GM12878 (cell line): ENCODE measurements at regions not wholly inside any gene's neighbourhood (a gene's known extent, or its start where the extent isn't known, plus 50 kb on each side); places are given as distances from the start of the nearest gene placed in this dataset.

Experiments
- CBX5 ChIP-seq: sonication (generic); IDR thresholded peaks from 2 replicates; pipeline ENCODE4 v1.6.1; 2016; ENCODE audit warnings: low read depth, moderate library complexity, mild to moderate bottlenecking, inconsistent platforms
- ETV6 ChIP-seq, 2 experiments: fragments of 450-650 bp in 1 of 2; IDR thresholded peaks in 1 of 2; conservative IDR thresholded peaks in 1 of 2; 2 replicates each; pipeline ENCODE4 v1.6.1; 2014; ENCODE audit warnings: antibody characterized with exemption in 1 of 2, borderline replicate concordance in 1 of 2, low read depth in 1 of 2, mild to moderate bottlenecking in 1 of 2, moderate library complexity in 1 of 2
- NBN ChIP-seq: fragments of 450-650 bp; IDR thresholded peaks from 2 replicates; pipeline ENCODE4 v1.6.1; 2016
- POLR2A ChIP-seq: IDR thresholded peaks from 2 replicates; pipeline ENCODE4 v1.6.1; 2011; ENCODE audit warnings: low read depth, mild to moderate bottlenecking, low read length
- RBBP5 ChIP-seq: fragments of 200-600 bp; sonication (generic); conservative IDR thresholded peaks from 2 replicates; pipeline ENCODE4 v1.6.1; 2016
- RCOR1 ChIP-seq: conservative IDR thresholded peaks from 2 replicates; pipeline ENCODE4 v1.6.1; 2012; ENCODE audit warnings: low read depth, low read length, improper control_type of control experiment
- SMC3 ChIP-seq: IDR thresholded peaks from 2 replicates; pipeline ENCODE4 v1.6.1; 2011; ENCODE audit warnings: low read length, improper control_type of control experiment, borderline replicate concordance
- WRNIP1 ChIP-seq: IDR thresholded peaks from 2 replicates; pipeline ENCODE4 v1.6.1; 2011; ENCODE audit warnings: low read depth, low read length, improper control_type of control experiment, borderline replicate concordance
- ZZZ3 ChIP-seq: IDR thresholded peaks from 2 replicates; pipeline ENCODE4 v1.6.1; 2011; ENCODE audit warnings: low read depth; ENCODE audit not compliant: control insufficient read depth, insufficient read length
- TF ChIP-seq, protein P1 (sequence below), 3 experiments: IDR thresholded peaks in 2 of 3; conservative IDR thresholded peaks in 1 of 3; 2 replicates each; pipeline ENCODE4 v1.5.1; 2011; ENCODE audit warnings: low read depth in 3 of 3, low read length in 3 of 3, mild to moderate bottlenecking in 3 of 3, control low read depth in 2 of 3, moderate library complexity in 2 of 3, inconsistent platforms in 1 of 3, mixed read lengths in 1 of 3; ENCODE audit not compliant: control insufficient read depth in 2 of 3, insufficient read depth in 1 of 3; ENCODE audit errors: extremely low read depth in 1 of 3
- TF ChIP-seq, protein P2 (sequence below): IDR thresholded peaks from 2 replicates; pipeline ENCODE4 v1.6.1; 2011; ENCODE audit warnings: low read depth, mild to moderate bottlenecking, low read length, moderate library complexity, borderline replicate concordance; ENCODE audit errors: extremely low read depth
- TF ChIP-seq, protein P3 (sequence below): fragments of 450-650 bp; IDR thresholded peaks from 2 replicates; pipeline ENCODE4 v1.6.1; 2018; ENCODE audit warnings: mild to moderate bottlenecking, low read depth, moderate library complexity; ENCODE audit not compliant: partially characterized antibody
- TF ChIP-seq, protein P4 (sequence below): IDR thresholded peaks from 2 replicates; pipeline ENCODE4 v1.6.1; 2012; ENCODE audit warnings: mild to moderate bottlenecking, low read depth, low read length

DNA sequence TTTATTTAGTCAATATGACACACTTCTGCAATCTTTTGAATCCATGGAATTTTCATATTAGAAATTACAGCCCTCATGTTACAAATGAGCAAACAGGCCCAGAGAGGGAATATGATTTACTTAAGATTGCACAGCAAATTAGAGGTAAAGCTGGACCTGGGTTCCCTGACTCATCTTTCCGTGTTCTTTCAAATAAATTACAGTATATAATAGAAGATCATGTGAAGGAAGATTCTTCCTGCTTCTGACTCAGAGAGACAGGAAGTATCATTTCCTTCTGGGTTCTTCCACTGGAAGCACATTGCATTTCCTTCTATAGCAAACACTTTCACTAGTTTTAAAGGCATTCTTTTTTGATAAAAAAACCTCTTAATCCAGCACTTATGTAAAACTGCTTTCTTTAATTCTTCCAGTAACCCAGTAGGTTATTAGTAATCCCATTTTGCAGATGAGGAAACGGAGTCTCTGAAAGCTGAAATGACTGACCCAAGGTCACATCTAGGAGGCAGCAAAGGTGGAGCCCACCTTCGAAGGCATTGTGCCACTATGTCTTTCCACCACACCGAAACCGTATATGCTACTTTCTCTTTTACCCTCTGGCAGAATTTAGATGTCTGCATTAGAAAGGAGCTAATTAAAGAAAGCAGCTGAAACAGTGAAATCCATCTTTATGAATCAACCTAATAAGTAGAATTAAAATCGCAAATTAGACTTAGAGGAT, 566.7 kb upstream of the KLF4 start:
- TF ChIP-seq, protein P1, sequence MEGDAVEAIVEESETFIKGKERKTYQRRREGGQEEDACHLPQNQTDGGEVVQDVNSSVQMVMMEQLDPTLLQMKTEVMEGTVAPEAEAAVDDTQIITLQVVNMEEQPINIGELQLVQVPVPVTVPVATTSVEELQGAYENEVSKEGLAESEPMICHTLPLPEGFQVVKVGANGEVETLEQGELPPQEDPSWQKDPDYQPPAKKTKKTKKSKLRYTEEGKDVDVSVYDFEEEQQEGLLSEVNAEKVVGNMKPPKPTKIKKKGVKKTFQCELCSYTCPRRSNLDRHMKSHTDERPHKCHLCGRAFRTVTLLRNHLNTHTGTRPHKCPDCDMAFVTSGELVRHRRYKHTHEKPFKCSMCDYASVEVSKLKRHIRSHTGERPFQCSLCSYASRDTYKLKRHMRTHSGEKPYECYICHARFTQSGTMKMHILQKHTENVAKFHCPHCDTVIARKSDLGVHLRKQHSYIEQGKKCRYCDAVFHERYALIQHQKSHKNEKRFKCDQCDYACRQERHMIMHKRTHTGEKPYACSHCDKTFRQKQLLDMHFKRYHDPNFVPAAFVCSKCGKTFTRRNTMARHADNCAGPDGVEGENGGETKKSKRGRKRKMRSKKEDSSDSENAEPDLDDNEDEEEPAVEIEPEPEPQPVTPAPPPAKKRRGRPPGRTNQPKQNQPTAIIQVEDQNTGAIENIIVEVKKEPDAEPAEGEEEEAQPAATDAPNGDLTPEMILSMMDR (IDR thresholded peaks at IDR 0.05 in 2 of 3, conservative IDR thresholded peaks at IDR 0.05 in 1 of 3; ENCODE audit: control insufficient read depth in 2 of 3, extremely low read depth in 1 of 3, insufficient read depth in 1 of 3, low read depth in 3 of 3, low read length in 3 of 3): no peak
- TF ChIP-seq, protein P2, sequence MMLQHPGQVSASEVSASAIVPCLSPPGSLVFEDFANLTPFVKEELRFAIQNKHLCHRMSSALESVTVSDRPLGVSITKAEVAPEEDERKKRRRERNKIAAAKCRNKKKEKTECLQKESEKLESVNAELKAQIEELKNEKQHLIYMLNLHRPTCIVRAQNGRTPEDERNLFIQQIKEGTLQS: no peak
- TF ChIP-seq WRNIP1 (no peak), ZZZ3 (no peak), POLR2A (no peak), RCOR1 (no peak), CBX5 (no peak), ETV6 (conservative IDR thresholded peaks at IDR 0.05 in 1 of 2, IDR thresholded peaks at IDR 0.05 in 1 of 2; ENCODE audit: borderline replicate concordance in 1 of 2, low read depth in 1 of 2) (no peak), RBBP5 (no peak), NBN (no peak), SMC3 (no peak)
- TF ChIP-seq, protein P3, sequence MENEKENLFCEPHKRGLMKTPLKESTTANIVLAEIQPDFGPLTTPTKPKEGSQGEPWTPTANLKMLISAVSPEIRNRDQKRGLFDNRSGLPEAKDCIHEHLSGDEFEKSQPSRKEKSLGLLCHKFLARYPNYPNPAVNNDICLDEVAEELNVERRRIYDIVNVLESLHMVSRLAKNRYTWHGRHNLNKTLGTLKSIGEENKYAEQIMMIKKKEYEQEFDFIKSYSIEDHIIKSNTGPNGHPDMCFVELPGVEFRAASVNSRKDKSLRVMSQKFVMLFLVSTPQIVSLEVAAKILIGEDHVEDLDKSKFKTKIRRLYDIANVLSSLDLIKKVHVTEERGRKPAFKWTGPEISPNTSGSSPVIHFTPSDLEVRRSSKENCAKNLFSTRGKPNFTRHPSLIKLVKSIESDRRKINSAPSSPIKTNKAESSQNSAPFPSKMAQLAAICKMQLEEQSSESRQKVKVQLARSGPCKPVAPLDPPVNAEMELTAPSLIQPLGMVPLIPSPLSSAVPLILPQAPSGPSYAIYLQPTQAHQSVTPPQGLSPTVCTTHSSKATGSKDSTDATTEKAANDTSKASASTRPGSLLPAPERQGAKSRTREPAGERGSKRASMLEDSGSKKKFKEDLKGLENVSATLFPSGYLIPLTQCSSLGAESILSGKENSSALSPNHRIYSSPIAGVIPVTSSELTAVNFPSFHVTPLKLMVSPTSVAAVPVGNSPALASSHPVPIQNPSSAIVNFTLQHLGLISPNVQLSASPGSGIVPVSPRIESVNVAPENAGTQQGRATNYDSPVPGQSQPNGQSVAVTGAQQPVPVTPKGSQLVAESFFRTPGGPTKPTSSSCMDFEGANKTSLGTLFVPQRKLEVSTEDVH: no peak
- TF ChIP-seq, protein P4, sequence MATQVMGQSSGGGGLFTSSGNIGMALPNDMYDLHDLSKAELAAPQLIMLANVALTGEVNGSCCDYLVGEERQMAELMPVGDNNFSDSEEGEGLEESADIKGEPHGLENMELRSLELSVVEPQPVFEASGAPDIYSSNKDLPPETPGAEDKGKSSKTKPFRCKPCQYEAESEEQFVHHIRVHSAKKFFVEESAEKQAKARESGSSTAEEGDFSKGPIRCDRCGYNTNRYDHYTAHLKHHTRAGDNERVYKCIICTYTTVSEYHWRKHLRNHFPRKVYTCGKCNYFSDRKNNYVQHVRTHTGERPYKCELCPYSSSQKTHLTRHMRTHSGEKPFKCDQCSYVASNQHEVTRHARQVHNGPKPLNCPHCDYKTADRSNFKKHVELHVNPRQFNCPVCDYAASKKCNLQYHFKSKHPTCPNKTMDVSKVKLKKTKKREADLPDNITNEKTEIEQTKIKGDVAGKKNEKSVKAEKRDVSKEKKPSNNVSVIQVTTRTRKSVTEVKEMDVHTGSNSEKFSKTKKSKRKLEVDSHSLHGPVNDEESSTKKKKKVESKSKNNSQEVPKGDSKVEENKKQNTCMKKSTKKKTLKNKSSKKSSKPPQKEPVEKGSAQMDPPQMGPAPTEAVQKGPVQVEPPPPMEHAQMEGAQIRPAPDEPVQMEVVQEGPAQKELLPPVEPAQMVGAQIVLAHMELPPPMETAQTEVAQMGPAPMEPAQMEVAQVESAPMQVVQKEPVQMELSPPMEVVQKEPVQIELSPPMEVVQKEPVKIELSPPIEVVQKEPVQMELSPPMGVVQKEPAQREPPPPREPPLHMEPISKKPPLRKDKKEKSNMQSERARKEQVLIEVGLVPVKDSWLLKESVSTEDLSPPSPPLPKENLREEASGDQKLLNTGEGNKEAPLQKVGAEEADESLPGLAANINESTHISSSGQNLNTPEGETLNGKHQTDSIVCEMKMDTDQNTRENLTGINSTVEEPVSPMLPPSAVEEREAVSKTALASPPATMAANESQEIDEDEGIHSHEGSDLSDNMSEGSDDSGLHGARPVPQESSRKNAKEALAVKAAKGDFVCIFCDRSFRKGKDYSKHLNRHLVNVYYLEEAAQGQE: no peak
